ENCODE measurements at regions not wholly inside any gene's neighbourhood (a gene's known extent, or its start where the extent isn't known, plus 50 kb on each side); places are given as distances from the start of the nearest gene placed in this dataset.

DNA sequence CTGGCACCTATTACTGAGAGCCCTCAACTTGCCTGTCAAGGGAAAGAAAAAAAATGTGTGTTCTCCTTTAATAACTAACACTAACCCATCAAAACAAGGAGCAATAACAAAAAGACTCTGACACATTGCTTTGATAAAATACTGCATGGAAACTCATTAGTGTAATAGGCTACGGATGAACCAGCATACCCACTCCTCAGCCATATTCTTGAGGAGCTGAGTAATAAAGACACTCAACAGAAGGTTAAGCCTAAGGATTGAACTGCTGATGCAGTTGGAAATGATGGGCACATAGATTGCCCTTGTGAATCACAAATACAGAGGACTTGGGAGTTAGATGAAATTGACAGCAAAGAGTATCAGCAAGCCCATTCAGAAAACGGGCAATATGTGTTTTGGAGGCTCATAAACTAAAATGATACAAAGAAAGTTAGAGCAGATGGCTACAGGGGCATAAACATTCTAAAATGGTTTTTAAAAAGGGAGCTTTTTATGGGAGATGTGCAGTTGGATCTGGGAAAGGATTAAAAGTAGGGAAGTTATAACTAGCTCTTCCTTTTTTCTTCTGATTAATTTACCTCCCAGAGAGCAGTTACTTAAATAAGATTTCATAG is 447.6 kb upstream of the IL12A start:
- Histone ChIP-seq H3K4me3 (no peak overlapping the region), H3K4me1 (no peaks in the 10 kb centered on the region), H3K9me3 (no peaks in the 10 kb centered on the region), H3K27ac (no peak overlapping the region), H3K36me3 (no peaks in the 10 kb centered on the region), H3K27me3 (no peaks in the 10 kb centered on the region)
- ATAC-seq, result no peak
- TF ChIP-seq, protein P1, sequence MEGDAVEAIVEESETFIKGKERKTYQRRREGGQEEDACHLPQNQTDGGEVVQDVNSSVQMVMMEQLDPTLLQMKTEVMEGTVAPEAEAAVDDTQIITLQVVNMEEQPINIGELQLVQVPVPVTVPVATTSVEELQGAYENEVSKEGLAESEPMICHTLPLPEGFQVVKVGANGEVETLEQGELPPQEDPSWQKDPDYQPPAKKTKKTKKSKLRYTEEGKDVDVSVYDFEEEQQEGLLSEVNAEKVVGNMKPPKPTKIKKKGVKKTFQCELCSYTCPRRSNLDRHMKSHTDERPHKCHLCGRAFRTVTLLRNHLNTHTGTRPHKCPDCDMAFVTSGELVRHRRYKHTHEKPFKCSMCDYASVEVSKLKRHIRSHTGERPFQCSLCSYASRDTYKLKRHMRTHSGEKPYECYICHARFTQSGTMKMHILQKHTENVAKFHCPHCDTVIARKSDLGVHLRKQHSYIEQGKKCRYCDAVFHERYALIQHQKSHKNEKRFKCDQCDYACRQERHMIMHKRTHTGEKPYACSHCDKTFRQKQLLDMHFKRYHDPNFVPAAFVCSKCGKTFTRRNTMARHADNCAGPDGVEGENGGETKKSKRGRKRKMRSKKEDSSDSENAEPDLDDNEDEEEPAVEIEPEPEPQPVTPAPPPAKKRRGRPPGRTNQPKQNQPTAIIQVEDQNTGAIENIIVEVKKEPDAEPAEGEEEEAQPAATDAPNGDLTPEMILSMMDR (IDR thresholded peaks at IDR 0.05), result no peak
- TF ChIP-seq POLR2AphosphoS5 (IDR thresholded peaks at IDR 0.05), result no peak
- no peak for TF ChIP-seq POLR2A (IDR thresholded peaks at IDR 0.05)
- no peak for TF ChIP-seq EP300 (IDR thresholded peaks at IDR 0.05)
- WGBS, 2 donors (ENCODE audit: low coverage in 1 of 2), result 35 to 52% methylated on average over 2 of the region's 2 CpGs

DNA sequence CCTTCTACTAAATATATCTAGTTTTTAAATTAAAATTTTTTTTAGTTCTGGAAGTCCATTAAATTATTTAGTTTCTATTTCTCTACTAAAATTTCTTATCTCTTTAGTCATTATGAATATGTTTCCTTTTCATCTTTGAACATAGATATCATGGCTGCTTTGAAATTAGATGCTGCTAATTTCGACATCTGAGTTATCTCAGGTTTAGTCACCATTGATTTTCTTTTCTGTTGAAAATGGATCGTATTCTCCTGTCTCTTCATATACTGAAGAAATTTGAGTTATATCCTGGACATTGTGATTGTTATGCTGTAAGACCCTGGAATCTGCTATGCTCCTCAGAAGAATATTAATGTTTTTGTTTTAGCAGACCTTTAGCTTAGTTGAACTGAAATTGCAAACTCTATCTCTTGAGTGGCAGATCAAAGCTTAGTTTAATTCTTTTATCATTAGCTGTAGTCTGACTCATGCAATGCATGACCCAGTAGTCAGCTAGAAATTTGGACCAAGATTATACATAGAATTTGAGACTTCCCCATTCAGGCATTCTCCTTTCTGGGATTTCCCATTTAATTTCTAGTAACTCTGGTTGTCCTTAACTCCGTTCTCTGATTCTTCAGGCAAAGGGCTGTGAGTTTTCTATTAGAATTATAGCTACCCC is 439.8 kb upstream of the IL12A start:
- TF ChIP-seq EP300 (IDR thresholded peaks at IDR 0.05), result no peak
- TF ChIP-seq POLR2AphosphoS5 (IDR thresholded peaks at IDR 0.05), result no peak
- no peak for TF ChIP-seq POLR2A (IDR thresholded peaks at IDR 0.05)
- TF ChIP-seq, protein P1 (IDR thresholded peaks at IDR 0.05), result no peak
- H3K4me3 ChIP-seq, result no peak overlapping the region
- no peak for ATAC-seq
- 69 to 74% methylated on average over 3 of the region's 3 CpGs for WGBS, 2 donors (ENCODE audit: low coverage in 1 of 2)
- H3K27ac ChIP-seq, result no peak overlapping the region
- H3K36me3 ChIP-seq, result no peaks in the 10 kb centered on the region
- H3K9me3 ChIP-seq, result peaks cover 0 to 7% (median 0%) of the 10 kb centered on the region in 3 donors
- H3K27me3 ChIP-seq, result no peaks in the 10 kb centered on the region
- H3K4me1 ChIP-seq, result no peaks in the 10 kb centered on the region

DNA sequence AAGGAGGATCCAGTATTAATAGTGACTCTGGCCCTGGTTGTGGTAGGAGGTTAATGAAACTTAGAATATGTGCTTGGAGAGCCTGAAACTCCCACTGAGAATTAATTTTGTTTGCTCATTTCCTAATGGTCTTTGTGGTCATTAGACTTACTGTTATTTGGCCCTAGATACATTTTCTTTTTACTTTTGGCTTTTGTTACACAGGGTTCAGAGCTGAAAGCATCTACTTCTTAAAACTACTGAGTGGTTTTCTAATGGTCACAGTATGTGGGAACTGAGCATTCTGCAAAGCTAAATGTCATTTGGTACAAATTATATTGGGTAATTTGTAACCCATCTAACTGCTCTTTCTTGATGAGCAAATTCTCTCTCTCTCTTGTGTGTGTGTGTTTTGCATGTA is 433.4 kb upstream of the IL12A start:
- TF ChIP-seq POLR2AphosphoS5 (IDR thresholded peaks at IDR 0.05), result no peak
- TF ChIP-seq POLR2A (IDR thresholded peaks at IDR 0.05), result no peak
- TF ChIP-seq, protein P1 (IDR thresholded peaks at IDR 0.05), result no peak
- TF ChIP-seq EP300 (IDR thresholded peaks at IDR 0.05), result no peak
- ATAC-seq, result no peak
- Histone ChIP-seq H3K27ac (no peak overlapping the region), H3K4me3 (no peak overlapping the region), H3K27me3 (no peaks in the 10 kb centered on the region), H3K9me3 (no peaks in the 10 kb centered on the region), H3K36me3 (no peaks in the 10 kb centered on the region), H3K4me1 (no peaks in the 10 kb centered on the region)

DNA sequence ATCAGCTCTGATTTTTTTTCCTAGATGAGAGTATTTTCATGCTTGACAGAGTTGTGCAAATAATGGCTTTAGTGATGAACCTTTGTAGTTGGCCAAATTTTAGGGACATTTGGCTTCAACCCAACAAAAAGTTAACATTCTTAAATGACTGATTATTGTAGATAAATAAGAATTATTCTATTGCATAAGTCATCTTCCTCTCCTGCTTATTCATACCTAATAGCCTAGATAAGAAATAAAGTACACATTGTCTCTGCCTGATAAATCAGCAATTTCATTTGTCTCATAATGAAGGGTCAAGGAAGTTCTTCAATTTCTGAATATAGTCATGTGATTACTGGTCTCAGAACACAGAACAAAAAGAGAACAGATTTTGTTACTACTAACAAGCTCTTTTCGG is 428.9 kb upstream of the IL12A start:
- no peaks in the 10 kb centered on the region for H3K9me3 ChIP-seq
- no peaks in the 10 kb centered on the region for H3K27me3 ChIP-seq
- TF ChIP-seq, protein P1 (IDR thresholded peaks at IDR 0.05), result no peak
- TF ChIP-seq POLR2AphosphoS5 (IDR thresholded peaks at IDR 0.05) (no peak), EP300 (IDR thresholded peaks at IDR 0.05) (no peak), POLR2A (IDR thresholded peaks at IDR 0.05) (no peak)
- H3K27ac ChIP-seq, result no peak overlapping the region
- no peak overlapping the region for H3K4me3 ChIP-seq
- no peaks in the 10 kb centered on the region for H3K4me1 ChIP-seq
- WGBS, 2 donors (ENCODE audit: low coverage in 1 of 2), result 77 to 79% methylated on average over 1 of the region's 1 CpG
- H3K36me3 ChIP-seq, result no peaks in the 10 kb centered on the region
- ATAC-seq, result no peak

Data from gastroesophageal sphincter (tissue), 4 donors.